GM21367 (cell line): ENCODE measurements at regions not wholly inside any gene's neighbourhood (a gene's known extent, or its start where the extent isn't known, plus 50 kb on each side); places are given as distances from the start of the nearest gene placed in this dataset.

Experiments
- ATAC-seq: cut with Tn5 transposase; IDR thresholded peaks from one replicate; pipeline ENCODE4 v1.9.1; 2021; ENCODE audit not compliant: unreplicated experiment

GRCh38 chr4:161237495-161237894, 926.3 kb downstream of the FSTL5 start:
- ATAC-seq = no peak

- no peak for ATAC-seq
Observed at GRCh38 chr4:161225327-161225726, 938.5 kb downstream of the FSTL5 start.

- ATAC-seq = no peak
Observed at GRCh38 chr4:161222889-161223288, 940.9 kb downstream of the FSTL5 start.

GRCh38 chr4:161208564-161208963, 955.2 kb downstream of the FSTL5 start:
- ATAC-seq = no peak

- no peak for ATAC-seq
Observed at GRCh38 chr4:161206528-161207080, 957.2 kb downstream of the FSTL5 start.

GRCh38 chr4:161203865-161204264, 959.9 kb downstream of the FSTL5 start:
- no peak for ATAC-seq

GRCh38 chr4:161197912-161198311, 965.9 kb downstream of the FSTL5 start:
- no peak for ATAC-seq

GRCh38 chr4:161197474-161197873, 966.3 kb downstream of the FSTL5 start:
- no peak for ATAC-seq

- no peak for ATAC-seq
Observed at GRCh38 chr4:161189286-161190134, 974.3 kb downstream of the FSTL5 start.

- no peak for ATAC-seq
Observed at GRCh38 chr4:161188578-161188977, 975.2 kb downstream of the FSTL5 start.

GRCh38 chr4:161187569-161187968, 976.2 kb downstream of the FSTL5 start:
- ATAC-seq = no peak

GRCh38 chr4:161186750-161187149, 977.0 kb downstream of the FSTL5 start:
- no peak for ATAC-seq

- no peak for ATAC-seq
Observed at GRCh38 chr4:161186012-161186411, 977.8 kb downstream of the FSTL5 start.

GRCh38 chr4:161183729-161184128, 980.1 kb downstream of the FSTL5 start:
- no peak for ATAC-seq

- ATAC-seq = no peak
Observed at GRCh38 chr4:161182913-161183312, 980.9 kb downstream of the FSTL5 start.

GRCh38 chr4:161178310-161178709, 985.5 kb downstream of the FSTL5 start:
- no peak for ATAC-seq

- ATAC-seq = no peak
Observed at GRCh38 chr4:161172396-161173026, 991.3 kb downstream of the FSTL5 start.

GRCh38 chr4:161167539-161167938, 996.3 kb downstream of the FSTL5 start:
- no peak for ATAC-seq

GRCh38 chr4:161160718-161161117, 1003.1 kb downstream of the FSTL5 start:
- no peak for ATAC-seq

- ATAC-seq = no peak
Observed at GRCh38 chr4:161148051-161148450, 1015.7 kb downstream of the FSTL5 start.

GRCh38 chr4:161143375-161143774, 1020.4 kb downstream of the FSTL5 start:
- ATAC-seq = no peak

GRCh38 chr4:161134795-161135194, 1029.0 kb downstream of the FSTL5 start:
- no peak for ATAC-seq
